ENCODE measurements at regions not wholly inside any gene's neighbourhood (a gene's known extent, or its start where the extent isn't known, plus 50 kb on each side); places are given as distances from the start of the nearest gene placed in this dataset.
A peak's percentile ranks its signal among the peaks of the same experiment; 100 is the strongest.

GRCh38 chr12:91819132-91819447 lies 326.6 kb downstream of the BTG1 start:
- no peaks in the 10 kb centered on the region for H3K27me3 Mint-ChIP-seq (ENCODE audit: low read depth)
- H3K9me3 Mint-ChIP-seq (ENCODE audit: low read depth) = peaks cover 7% of the 10 kb centered on the region
- H3K36me3 Mint-ChIP-seq (ENCODE audit: low read depth) = no peaks in the 10 kb centered on the region
- no peak for TF ChIP-seq CTCF (IDR thresholded peaks at IDR 0.05)
- DNase-seq (ENCODE audit: low spot score) = no peak
- peaks cover 8% of the 10 kb centered on the region for H3K4me1 Mint-ChIP-seq (ENCODE audit: low read depth)
- no peak overlapping the region for H3K27ac Mint-ChIP-seq (ENCODE audit: unreplicated experiment)
- H3K4me3 Mint-ChIP-seq (ENCODE audit: unreplicated experiment) = no peak overlapping the region

- Mint-ChIP-seq H3K36me3 (ENCODE audit: low read depth) (no peaks in the 10 kb centered on the region), H3K27me3 (ENCODE audit: low read depth) (no peaks in the 10 kb centered on the region), H3K4me3 (ENCODE audit: unreplicated experiment) (no peak overlapping the region), H3K27ac (ENCODE audit: unreplicated experiment) (no peak overlapping the region), H3K4me1 (ENCODE audit: low read depth) (peaks cover 8% of the 10 kb centered on the region), H3K9me3 (ENCODE audit: low read depth) (peaks cover 7% of the 10 kb centered on the region)
- no peak for TF ChIP-seq CTCF (IDR thresholded peaks at IDR 0.05)
- DNase-seq (ENCODE audit: low spot score) = no peak
Measured at GRCh38 chr12:91818227-91819131, 327.2 kb downstream of the BTG1 start.

- H3K4me1 Mint-ChIP-seq (ENCODE audit: low read depth) = peaks cover 8% of the 10 kb centered on the region
- no peaks in the 10 kb centered on the region for H3K27me3 Mint-ChIP-seq (ENCODE audit: low read depth)
- TF ChIP-seq CTCF (IDR thresholded peaks at IDR 0.05) = no peak
- H3K27ac Mint-ChIP-seq (ENCODE audit: unreplicated experiment) = no peak overlapping the region
- H3K36me3 Mint-ChIP-seq (ENCODE audit: low read depth) = no peaks in the 10 kb centered on the region
- H3K4me3 Mint-ChIP-seq (ENCODE audit: unreplicated experiment) = no peak overlapping the region
- no peak for DNase-seq (ENCODE audit: low spot score)
- H3K9me3 Mint-ChIP-seq (ENCODE audit: low read depth) = peaks cover 7% of the 10 kb centered on the region
Measured at GRCh38 chr12:91817517-91817916, 328.1 kb downstream of the BTG1 start.

- no peak overlapping the region for H3K27ac Mint-ChIP-seq (ENCODE audit: unreplicated experiment)
- TF ChIP-seq CTCF (IDR thresholded peaks at IDR 0.05) = no peak
- peaks cover 4% of the 10 kb centered on the region for H3K9me3 Mint-ChIP-seq (ENCODE audit: low read depth)
- peaks cover 8% of the 10 kb centered on the region for H3K4me1 Mint-ChIP-seq (ENCODE audit: low read depth)
- DNase-seq (ENCODE audit: low spot score) = no peak
- no peaks in the 10 kb centered on the region for H3K36me3 Mint-ChIP-seq (ENCODE audit: low read depth)
- no peak overlapping the region for H3K4me3 Mint-ChIP-seq (ENCODE audit: unreplicated experiment)
- no peaks in the 10 kb centered on the region for H3K27me3 Mint-ChIP-seq (ENCODE audit: low read depth)
Measured at GRCh38 chr12:91813701-91814100, 331.9 kb downstream of the BTG1 start.

- no peak overlapping the region for H3K27ac Mint-ChIP-seq (ENCODE audit: unreplicated experiment)
- peak; percentile 97 for TF ChIP-seq CTCF (IDR thresholded peaks at IDR 0.05)
Measured at GRCh38 chr12:91811481-91812287, 334.0 kb downstream of the BTG1 start.

More at GRCh38 chr12:91811481-91812287, 334.0 kb downstream of the BTG1 start:
- no peak for DNase-seq (ENCODE audit: low spot score)
- H3K4me1 Mint-ChIP-seq (ENCODE audit: low read depth) = no peaks in the 10 kb centered on the region
- peaks cover 19% of the 10 kb centered on the region for H3K9me3 Mint-ChIP-seq (ENCODE audit: low read depth)
- H3K4me3 Mint-ChIP-seq (ENCODE audit: unreplicated experiment) = no peak overlapping the region
- H3K27me3 Mint-ChIP-seq (ENCODE audit: low read depth) = no peaks in the 10 kb centered on the region
- H3K36me3 Mint-ChIP-seq (ENCODE audit: low read depth) = peaks cover 5% of the 10 kb centered on the region
